ENCODE measurements at regions not wholly inside any gene's neighbourhood (a gene's known extent, or its start where the extent isn't known, plus 50 kb on each side); places are given as distances from the start of the nearest gene placed in this dataset.

GRCh38 chr16:62882552-62883221 is 846.4 kb upstream of the CDH8 start:
- TF ChIP-seq CTCF (conservative IDR thresholded peaks at IDR 0.05) (no peak), ZFX (IDR thresholded peaks at IDR 0.05) (no peak)

Data from C4-2B (cell line).